Stimulated activated CD4-positive, alpha-beta T cell treated with anti-CD3 and anti-CD28 coated beads, Interleukin-15, amount 100 ng/mL, for 48 hours (primary cell): ENCODE measurements at regions not wholly inside any gene's neighbourhood (a gene's known extent, or its start where the extent isn't known, plus 50 kb on each side); places are given as distances from the start of the nearest gene placed in this dataset.

Experiments
- DNase-seq, 2 donors: peaks; one replicate each; pipeline ENCODE4 v3.0.0-alpha.2; 2020; ENCODE audit warnings: low read depth in 2 of 2

DNA sequence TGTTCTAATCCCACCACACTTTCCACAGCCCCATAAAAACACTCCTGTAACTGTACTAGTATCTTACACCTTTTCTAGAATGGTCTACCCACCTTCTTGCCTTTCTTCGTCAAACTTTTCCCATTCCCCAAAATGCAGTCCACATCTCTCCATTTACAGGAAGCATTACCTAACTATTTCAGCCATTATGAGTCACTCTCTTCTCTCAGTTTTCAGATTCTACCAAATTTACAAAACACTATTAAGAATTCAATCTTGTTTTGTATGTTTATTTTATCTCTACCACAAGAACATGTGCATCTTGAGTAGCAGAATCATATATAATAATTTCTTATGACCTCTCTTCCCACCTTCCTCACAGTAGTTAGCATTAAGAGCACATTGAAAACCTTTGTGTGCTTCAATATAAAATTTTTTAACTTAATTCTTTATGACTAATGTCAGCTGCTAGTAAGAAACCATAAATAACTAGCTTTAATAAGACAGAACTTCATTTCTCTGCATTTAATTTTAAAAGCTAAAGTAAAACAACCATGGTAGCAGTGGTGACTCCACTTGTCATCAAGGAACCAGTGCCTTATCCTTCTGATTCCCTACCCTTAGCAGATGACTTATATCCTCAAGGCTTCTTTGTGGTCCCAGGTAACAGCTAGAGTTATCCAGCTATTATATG, 56.6 kb upstream of the MAP2 start:
- DNase-seq = no peak

DNA sequence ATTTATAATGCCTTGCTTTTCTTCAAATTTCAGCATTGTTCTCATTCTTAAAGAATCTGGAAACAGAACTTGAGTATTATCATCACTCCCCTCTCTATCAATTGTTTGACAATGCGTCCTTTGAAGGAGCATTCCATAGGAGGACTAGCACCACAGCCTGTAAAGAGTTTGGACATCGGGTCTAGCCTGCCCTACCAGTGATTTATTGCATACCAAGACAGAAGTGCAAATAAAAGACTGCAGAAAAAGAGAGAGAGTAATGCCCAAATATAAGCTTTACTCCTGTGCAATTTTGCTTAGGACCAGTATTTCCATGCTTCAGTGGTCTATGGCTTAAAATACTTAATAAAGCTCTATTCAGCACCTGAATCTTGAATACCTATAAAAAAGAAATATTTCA, 55.4 kb upstream of the MAP2 start:
- no peak for DNase-seq

DNA sequence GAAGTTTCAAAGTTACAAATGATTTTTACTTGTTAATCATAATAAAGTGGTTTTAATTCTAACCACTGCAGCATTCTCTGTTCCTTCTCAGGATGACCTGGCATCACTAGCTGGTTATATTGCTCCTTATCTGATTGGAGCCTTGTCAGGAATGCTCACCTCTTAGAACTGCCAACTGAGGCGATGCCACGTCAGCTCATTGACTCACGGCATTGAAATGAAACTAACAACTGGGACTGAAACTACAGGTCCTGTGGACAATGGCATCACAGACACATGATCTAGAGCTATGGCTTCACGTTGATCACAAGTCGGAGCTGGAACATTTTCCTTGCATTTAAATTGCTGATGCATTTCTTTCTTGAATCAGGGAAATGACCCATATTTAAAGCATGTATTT, 54.9 kb upstream of the MAP2 start:
- DNase-seq = peak in 1 of 2 donors; percentile 0

DNA sequence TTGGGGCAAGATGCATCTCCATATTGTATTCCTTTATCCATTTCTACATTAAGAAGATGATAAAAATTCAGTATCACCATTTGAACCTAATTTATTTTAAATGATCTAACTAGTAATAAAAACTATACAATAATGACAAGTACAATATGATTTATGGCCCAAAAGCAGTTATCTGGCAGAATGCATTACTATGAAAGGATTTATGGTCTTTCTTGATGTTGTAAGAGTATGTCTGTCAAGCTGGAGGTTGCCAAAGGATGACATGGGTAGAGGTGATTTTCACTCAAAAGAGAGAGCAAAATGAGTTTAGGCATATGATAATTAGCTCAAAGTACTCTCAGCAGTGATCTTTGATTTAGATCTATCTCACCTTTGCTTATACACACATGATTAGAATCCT, 54.2 kb upstream of the MAP2 start:
- no peak for DNase-seq

DNA sequence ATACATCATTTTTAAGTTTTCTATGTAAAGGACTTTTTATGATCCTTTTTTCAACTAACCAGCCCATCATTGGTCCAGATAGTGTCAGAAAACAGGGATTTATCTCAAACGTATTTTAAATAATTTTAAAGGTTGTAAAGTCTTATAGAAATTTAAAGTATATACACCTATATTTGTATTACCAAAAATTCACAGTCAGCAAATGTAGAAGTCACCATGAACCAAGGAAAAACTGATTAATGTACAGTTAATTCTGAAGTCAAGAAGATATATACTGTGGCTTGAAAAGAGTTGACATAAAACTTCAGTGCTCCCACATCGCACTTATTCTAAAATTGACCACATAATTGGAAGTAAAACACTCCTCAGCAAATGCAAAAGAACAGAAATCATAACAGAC, 52.4 kb upstream of the MAP2 start:
- no peak for DNase-seq
